ENCODE measurements at regions not wholly inside any gene's neighbourhood (a gene's known extent, or its start where the extent isn't known, plus 50 kb on each side); places are given as distances from the start of the nearest gene placed in this dataset.

GRCh38 chr4:29560452-29560851 is 1159.7 kb upstream of the PCDH7 start:
- no peak for TF ChIP-seq EZH2 (IDR thresholded peaks at IDR 0.05; ENCODE audit: low read depth)
- TF ChIP-seq CTCF (conservative IDR thresholded peaks at IDR 0.05), result no peak
